Transverse colon (tissue), 4 donors: ENCODE measurements at regions not wholly inside any gene's neighbourhood (a gene's known extent, or its start where the extent isn't known, plus 50 kb on each side); places are given as distances from the start of the nearest gene placed in this dataset.

Experiments
- CTCF ChIP-seq, 5 experiments: fragments of 200-600 bp in 3 of 5; fragments of 450-650 bp in 2 of 5; sonication (generic) in 3 of 5; IDR thresholded peaks; 1 replicate in 2 of 5; 2 replicates in 3 of 5; pipeline ENCODE4 v1.5.1; 2016 to 2017; ENCODE audit warnings: antibody characterized with exemption in 5 of 5, inconsistent platforms in 3 of 5, mild to moderate bottlenecking in 2 of 5, moderate library complexity in 1 of 5
- POLR2AphosphoS5 ChIP-seq, 3 donors: sonication (generic); formaldehyde crosslinking; IDR thresholded peaks; one replicate each; pipeline ENCODE4 v1.6.1; 2016; ENCODE audit warnings: antibody characterized with exemption in 3 of 3

GRCh38 chr12:46627686-46628085, 198.1 kb downstream of the SLC38A4 start:
- TF ChIP-seq POLR2AphosphoS5 (IDR thresholded peaks at IDR 0.05) = no peak
- no peak for TF ChIP-seq CTCF (IDR thresholded peaks at IDR 0.05)
